Calu3 (cell line): ENCODE measurements at regions not wholly inside any gene's neighbourhood (a gene's known extent, or its start where the extent isn't known, plus 50 kb on each side); places are given as distances from the start of the nearest gene placed in this dataset.

Source experiments
- BruUV-seq: library from RNA; stranded (reverse); fragments of 400-500 nt; replicated peaks from 2 replicates; lab custom pipeline; 2021; lab: Mats Ljungman, UMichigan
- CTCF ChIA-PET: fragments of 300-600 bp; sonication (Branson Sonifier 250); formaldehyde crosslinking; loops from one replicate; lab custom pipeline; 2022; ENCODE audit warnings: antibody characterized with exemption; lab: Charles Lee
- DNase-seq: peaks from one replicate; pipeline ENCODE4 v3.0.0; 2022
- H3K27ac Mint-ChIP-seq: one replicate; pipeline ENCODE4 v1.8.0; 2022; ENCODE audit warnings: mixed read lengths; ENCODE audit not compliant: unreplicated experiment
- H3K27me3 Mint-ChIP-seq: one replicate; pipeline ENCODE4 v1.8.0; 2022; ENCODE audit warnings: mixed read lengths; ENCODE audit not compliant: unreplicated experiment
- H3K36me3 Mint-ChIP-seq: one replicate; pipeline ENCODE4 v1.8.0; 2022; ENCODE audit warnings: mild to moderate bottlenecking, moderate library complexity, mixed read lengths; ENCODE audit not compliant: insufficient read depth, unreplicated experiment
- H3K4me1 Mint-ChIP-seq: one replicate; pipeline ENCODE4 v1.8.0; 2022; ENCODE audit warnings: mild to moderate bottlenecking, low read depth, mixed read lengths; ENCODE audit not compliant: unreplicated experiment
- H3K4me3 Mint-ChIP-seq: one replicate; pipeline ENCODE4 v1.8.0; 2022; ENCODE audit warnings: mild to moderate bottlenecking, low read depth, moderate library complexity, mixed read lengths; ENCODE audit not compliant: unreplicated experiment
- H3K9me3 Mint-ChIP-seq: one replicate; pipeline ENCODE4 v1.8.0; 2022; ENCODE audit warnings: low read depth, mixed read lengths; ENCODE audit not compliant: unreplicated experiment
- intact Hi-C: fragments of 100-400 bp; cut with micrococcal nuclease; formaldehyde crosslinking; loops from one replicate; pipeline ENCODE4 v1.10.0; 2022; ENCODE audit not compliant: unreplicated experiment
- TF ChIP-seq, protein P1 (sequence below): fragments of 200-600 bp; IDR thresholded peaks from one replicate; pipeline ENCODE4 v1.8.0; 2022; ENCODE audit warnings: antibody characterized with exemption; ENCODE audit not compliant: unreplicated experiment

DNA sequence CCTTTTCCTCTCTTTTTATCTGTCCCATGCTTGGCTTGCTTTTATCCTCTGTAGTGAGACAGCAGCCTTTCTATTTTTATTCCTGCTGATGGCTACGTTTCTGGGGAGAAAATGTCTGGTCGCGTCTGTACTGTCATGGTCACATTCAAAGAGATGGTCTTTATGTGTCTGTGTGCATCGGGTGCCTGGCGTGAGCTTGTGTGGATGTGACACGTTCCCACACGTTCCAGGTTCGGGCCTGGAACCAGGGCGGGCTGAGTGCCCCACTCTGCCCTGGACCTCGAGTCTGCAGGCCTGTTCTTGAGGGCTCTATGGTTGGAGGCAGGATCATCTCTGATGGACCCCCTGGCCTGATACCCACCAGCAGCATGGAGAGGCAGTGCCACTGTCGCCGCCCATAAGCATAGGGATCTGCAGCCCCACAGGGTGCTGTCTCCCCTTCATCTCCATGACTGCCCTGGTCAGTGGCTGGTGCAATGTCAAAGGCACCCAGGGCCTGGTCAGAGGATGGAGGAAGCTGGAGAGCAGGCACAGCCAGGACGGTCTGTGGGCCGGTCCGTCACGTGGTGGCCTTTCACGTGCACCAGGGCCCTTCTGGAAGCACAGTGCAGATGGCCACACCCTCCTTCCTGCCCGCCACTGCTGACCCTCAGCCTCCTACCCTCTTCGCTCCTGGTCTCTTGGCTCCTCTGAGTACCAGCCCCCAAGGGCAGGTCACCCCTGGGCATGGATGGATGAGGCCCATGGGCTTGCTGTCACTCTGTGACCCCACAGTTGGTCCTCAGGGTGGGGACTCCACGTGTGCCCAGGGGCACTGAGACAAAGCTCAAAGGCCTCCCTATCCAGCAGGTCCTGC is 149.2 kb upstream of the TWIST2 start:
- TF ChIP-seq, protein P1, sequence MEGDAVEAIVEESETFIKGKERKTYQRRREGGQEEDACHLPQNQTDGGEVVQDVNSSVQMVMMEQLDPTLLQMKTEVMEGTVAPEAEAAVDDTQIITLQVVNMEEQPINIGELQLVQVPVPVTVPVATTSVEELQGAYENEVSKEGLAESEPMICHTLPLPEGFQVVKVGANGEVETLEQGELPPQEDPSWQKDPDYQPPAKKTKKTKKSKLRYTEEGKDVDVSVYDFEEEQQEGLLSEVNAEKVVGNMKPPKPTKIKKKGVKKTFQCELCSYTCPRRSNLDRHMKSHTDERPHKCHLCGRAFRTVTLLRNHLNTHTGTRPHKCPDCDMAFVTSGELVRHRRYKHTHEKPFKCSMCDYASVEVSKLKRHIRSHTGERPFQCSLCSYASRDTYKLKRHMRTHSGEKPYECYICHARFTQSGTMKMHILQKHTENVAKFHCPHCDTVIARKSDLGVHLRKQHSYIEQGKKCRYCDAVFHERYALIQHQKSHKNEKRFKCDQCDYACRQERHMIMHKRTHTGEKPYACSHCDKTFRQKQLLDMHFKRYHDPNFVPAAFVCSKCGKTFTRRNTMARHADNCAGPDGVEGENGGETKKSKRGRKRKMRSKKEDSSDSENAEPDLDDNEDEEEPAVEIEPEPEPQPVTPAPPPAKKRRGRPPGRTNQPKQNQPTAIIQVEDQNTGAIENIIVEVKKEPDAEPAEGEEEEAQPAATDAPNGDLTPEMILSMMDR: no peak
- peaks cover 45% of the 10 kb centered on the region for H3K27me3 Mint-ChIP-seq
- intact Hi-C loops: no loop called here
- BruUV-seq: no TSS peak
- H3K4me1 Mint-ChIP-seq: no peaks in the 10 kb centered on the region
- CTCF ChIA-PET: no interaction called here
- H3K4me3 Mint-ChIP-seq: no peak overlapping the region
- H3K9me3 Mint-ChIP-seq: no peaks in the 10 kb centered on the region
- no peak overlapping the region for H3K27ac Mint-ChIP-seq
- no peak for DNase-seq
- no peaks in the 10 kb centered on the region for H3K36me3 Mint-ChIP-seq

DNA sequence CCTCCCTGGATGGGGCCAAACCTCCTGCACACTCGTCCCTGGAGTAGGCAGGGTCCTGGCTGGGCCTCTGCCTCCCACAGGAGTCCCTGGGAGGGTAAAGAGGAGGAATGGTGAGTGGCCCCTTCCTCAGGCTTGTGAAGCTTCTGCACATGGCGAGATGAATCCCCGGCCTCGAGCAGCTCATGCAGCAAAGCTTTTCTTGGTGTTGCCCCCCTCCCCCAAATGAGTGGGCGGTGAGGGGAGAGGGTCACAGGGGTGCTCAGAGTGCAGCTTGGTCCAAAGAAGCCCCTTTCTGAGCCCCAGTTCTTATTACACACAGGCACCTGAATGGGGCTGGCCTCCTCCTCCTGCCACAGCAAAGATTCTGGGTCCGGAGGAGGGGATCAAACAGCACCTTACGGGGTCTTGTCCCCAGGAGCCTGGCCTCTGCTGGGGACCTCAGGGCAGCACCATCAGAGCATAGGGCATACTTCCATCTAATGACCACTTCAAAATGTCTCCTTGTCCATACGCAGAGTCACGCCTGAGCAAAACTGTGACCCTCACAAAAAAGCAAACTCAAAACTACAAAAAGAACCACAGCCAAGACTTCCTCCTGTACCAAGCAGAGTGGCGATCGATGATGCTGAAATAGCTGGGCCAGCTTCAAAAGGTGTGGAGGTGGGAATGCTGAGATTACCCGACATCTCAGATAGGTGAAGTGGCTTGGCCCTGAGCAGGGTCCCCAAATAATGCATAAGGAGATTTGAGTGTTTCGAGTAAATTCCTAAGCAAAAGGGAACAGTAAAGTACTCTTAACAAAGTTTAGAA is 148.4 kb upstream of the TWIST2 start:
- Mint-ChIP-seq H3K4me3 (no peak overlapping the region), H3K9me3 (no peaks in the 10 kb centered on the region), H3K4me1 (no peaks in the 10 kb centered on the region), H3K36me3 (no peaks in the 10 kb centered on the region), H3K27ac (no peak overlapping the region), H3K27me3 (peaks cover 45% of the 10 kb centered on the region)
- intact Hi-C loops: no loop called here
- no TSS peak for BruUV-seq
- DNase-seq: no peak
- CTCF ChIA-PET: no interaction called here
- TF ChIP-seq, protein P1: no peak

DNA sequence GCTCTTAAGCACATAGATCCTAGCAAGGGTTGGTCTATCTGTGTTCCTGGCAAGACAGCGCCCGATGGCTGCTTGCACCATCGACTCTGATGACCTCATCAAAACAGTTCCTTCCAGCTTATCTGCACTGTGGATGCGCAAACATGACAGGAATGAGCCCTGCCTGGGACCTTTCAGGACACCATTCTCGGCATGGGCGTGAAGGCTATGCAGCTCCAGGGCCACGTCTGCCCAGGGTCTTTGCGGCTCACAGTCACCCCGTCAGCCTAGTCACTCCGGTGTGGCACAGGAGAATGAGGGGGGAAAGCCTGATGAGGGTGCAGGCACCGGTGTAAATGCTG is 147.8 kb upstream of the TWIST2 start:
- intact Hi-C loops: no loop called here
- CTCF ChIA-PET: no interaction called here
- H3K4me1 Mint-ChIP-seq: no peaks in the 10 kb centered on the region
- no peak overlapping the region for H3K4me3 Mint-ChIP-seq
- BruUV-seq: no TSS peak
- no peak for DNase-seq
- H3K27ac Mint-ChIP-seq: no peak overlapping the region
- H3K9me3 Mint-ChIP-seq: no peaks in the 10 kb centered on the region
- TF ChIP-seq, protein P1: no peak
- no peaks in the 10 kb centered on the region for H3K36me3 Mint-ChIP-seq
- H3K27me3 Mint-ChIP-seq: peaks cover 45% of the 10 kb centered on the region

- H3K27me3 Mint-ChIP-seq: peaks cover 42% of the 10 kb centered on the region
- CTCF ChIA-PET: no interaction called here
- BruUV-seq: no TSS peak
Observed at GRCh38 chr2:238700506-238701340, 147.2 kb upstream of the TWIST2 start.

More at GRCh38 chr2:238700506-238701340, 147.2 kb upstream of the TWIST2 start:
- Mint-ChIP-seq H3K27ac (no peak overlapping the region), H3K36me3 (no peaks in the 10 kb centered on the region), H3K9me3 (no peaks in the 10 kb centered on the region), H3K4me3 (no peak overlapping the region), H3K4me1 (no peaks in the 10 kb centered on the region)
- intact Hi-C loops: no loop called here
- DNase-seq: no peak
- TF ChIP-seq, protein P1: no peak
